BJ (cell line): ENCODE measurements at regions not wholly inside any gene's neighbourhood (a gene's known extent, or its start where the extent isn't known, plus 50 kb on each side); places are given as distances from the start of the nearest gene placed in this dataset.

Experiments
- CTCF ChIA-PET: fragments of 350-600 bp; formaldehyde crosslinking; extraction: SDS; loops from one replicate; lab custom pipeline; 2021; ENCODE audit warnings: antibody characterized with exemption, inconsistent platforms; lab: Yijun Ruan, JAX
- POLR2A ChIA-PET: fragments of 300-600 bp; sonication (Branson Sonifier 250); formaldehyde crosslinking; extraction: SDS; loops from one replicate; lab custom pipeline; 2021; ENCODE audit warnings: antibody characterized with exemption; lab: Charles Lee
- DNase-seq: peaks from one replicate; pipeline ENCODE4 v3.0.0-alpha.2; 2011; ENCODE audit warnings: low read depth
- H3K27me3 ChIP-seq: 2 replicates; pipeline ENCODE4 v1.6.0; 2011; ENCODE audit warnings: low read length; ENCODE audit not compliant: control insufficient read depth, insufficient read depth
- H3K36me3 ChIP-seq: 2 replicates; pipeline ENCODE4 v1.5.1; 2011; ENCODE audit warnings: low read length; ENCODE audit not compliant: control insufficient read depth, insufficient read depth
- H3K4me3 ChIP-seq: 2 replicates; pipeline ENCODE4 v1.5.1; 2011; ENCODE audit warnings: low read depth, mild to moderate bottlenecking, control low read depth, low read length
- CTCF ChIP-seq: IDR thresholded peaks from 2 replicates; pipeline ENCODE4 v1.5.1; 2011; ENCODE audit warnings: low read depth, mild to moderate bottlenecking, control low read depth, inconsistent platforms, low read length, moderate library complexity; ENCODE audit not compliant: insufficient read depth

- ChIA-PET CTCF (interaction anchor here (0.6 to 3.8 kb wide), 23 partner anchors 9 to 1309 kb away, joined by 3 to 33 read pairs (median 3); no protein-coding TSS in a partner anchor), POLR2A (no interaction called here)
- Histone ChIP-seq H3K36me3 (no peaks in the 10 kb centered on the region), H3K27me3 (no peaks in the 10 kb centered on the region), H3K4me3 (no peak overlapping the region)
- peak; percentile 4 for DNase-seq
- TF ChIP-seq CTCF: peak; percentile 86
Measured at GRCh38 chr18:27605107-27605834, 420.2 kb upstream of the CHST9 start.

GRCh38 chr18:27604583-27604982 is 419.5 kb upstream of the CHST9 start:
- no peak for TF ChIP-seq CTCF
- ChIA-PET POLR2A (no interaction called here), CTCF (interaction anchor here (0.6 to 3.8 kb wide), 17 partner anchors 9 to 1267 kb away, joined by 3 to 33 read pairs (median 4); no protein-coding TSS in a partner anchor)
- Histone ChIP-seq H3K4me3 (no peak overlapping the region), H3K27me3 (no peaks in the 10 kb centered on the region), H3K36me3 (no peaks in the 10 kb centered on the region)
- no peak for DNase-seq

GRCh38 chr18:27602092-27602491 is 417.0 kb upstream of the CHST9 start:
- Histone ChIP-seq H3K27me3 (no peaks in the 10 kb centered on the region), H3K36me3 (no peaks in the 10 kb centered on the region), H3K4me3 (no peak overlapping the region)
- DNase-seq: no peak
- CTCF ChIA-PET: no interaction called here
- POLR2A ChIA-PET: no interaction called here
- TF ChIP-seq CTCF: no peak

DNA sequence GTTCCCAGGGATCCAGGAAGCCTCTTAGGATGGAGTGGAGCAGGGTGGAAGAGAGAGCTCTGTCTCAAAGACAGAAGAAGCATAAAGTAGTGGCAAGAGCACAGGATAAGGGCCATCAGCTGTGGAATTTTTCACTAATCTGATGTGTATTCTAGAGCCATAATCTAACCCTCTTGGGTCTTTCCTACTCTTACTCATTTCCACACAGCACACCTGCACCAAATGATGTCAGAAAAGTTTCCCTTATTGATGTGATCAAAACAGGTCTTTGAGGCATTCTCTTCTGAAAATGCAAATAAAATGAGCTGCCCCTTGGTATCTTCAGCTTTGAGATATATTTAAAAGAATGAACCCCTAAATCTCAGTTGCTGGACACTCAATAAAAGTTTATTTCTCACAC is 415.1 kb upstream of the CHST9 start:
- POLR2A ChIA-PET: no interaction called here
- no peaks in the 10 kb centered on the region for H3K36me3 ChIP-seq
- H3K4me3 ChIP-seq: no peak overlapping the region
- CTCF ChIA-PET: interaction anchor here (1.0 to 2.1 kb wide), 9 partner anchors 8 to 1293 kb away, joined by 3 to 6 read pairs (median 4); no protein-coding TSS in a partner anchor
- H3K27me3 ChIP-seq: no peaks in the 10 kb centered on the region
- DNase-seq: no peak
- TF ChIP-seq CTCF: no peak

- POLR2A ChIA-PET: interaction anchor here (0.7 kb wide), 1 partner anchor 421 kb away, joined by 4 read pairs; no protein-coding TSS in a partner anchor
- no peak for DNase-seq
- Histone ChIP-seq H3K36me3 (no peaks in the 10 kb centered on the region), H3K27me3 (no peaks in the 10 kb centered on the region), H3K4me3 (no peak overlapping the region)
- CTCF ChIA-PET: interaction anchor here (0.6 to 2.1 kb wide), 14 partner anchors 9 to 1292 kb away, joined by 3 to 6 read pairs (median 3); no protein-coding TSS in a partner anchor
- peak; percentile 95 for TF ChIP-seq CTCF
Measured at GRCh38 chr18:27599202-27599829, 414.2 kb upstream of the CHST9 start.
